KMS-11 (cell line): ENCODE measurements at regions not wholly inside any gene's neighbourhood (a gene's known extent, or its start where the extent isn't known, plus 50 kb on each side); places are given as distances from the start of the nearest gene placed in this dataset.

ENCODE experiments used
- H2AFZ ChIP-seq: fragments of 200-600 bp; sonication (generic); 2 replicates; pipeline ENCODE4 v1.6.1; 2016; ENCODE audit warnings: antibody characterized with exemption, mixed run types, low read depth
- H3K27ac ChIP-seq: fragments of 200-600 bp; sonication (generic); 2 replicates; pipeline ENCODE4 v1.6.1; 2016; ENCODE audit warnings: mild to moderate bottlenecking, mixed run types
- H3K27me3 ChIP-seq: fragments of 200-600 bp; sonication (generic); 2 replicates; pipeline ENCODE4 v1.6.1; 2017; ENCODE audit warnings: mild to moderate bottlenecking, low read depth, mixed run types, moderate library complexity; ENCODE audit not compliant: insufficient read depth
- H3K36me3 ChIP-seq: fragments of 200-600 bp; sonication (generic); 2 replicates; pipeline ENCODE4 v1.6.1; 2017; ENCODE audit warnings: mild to moderate bottlenecking, mixed run types; ENCODE audit not compliant: insufficient read depth
- H3K4me1 ChIP-seq: fragments of 200-600 bp; sonication (generic); 2 replicates; pipeline ENCODE4 v1.6.1; 2016; ENCODE audit warnings: mild to moderate bottlenecking, low read depth, mixed run types; ENCODE audit not compliant: poor library complexity, severe bottlenecking
- H3K4me2 ChIP-seq: fragments of 200-600 bp; sonication (generic); 2 replicates; pipeline ENCODE4 v1.7.0; 2016; ENCODE audit warnings: mild to moderate bottlenecking, mixed run types
- H3K4me3 ChIP-seq: fragments of 200-600 bp; sonication (generic); IDR thresholded peaks from 2 replicates; pipeline ENCODE4 v1.6.1; 2017; ENCODE audit warnings: low read depth, low read length, mixed read lengths; ENCODE audit not compliant: insufficient read depth
- H3K79me2 ChIP-seq: fragments of 200-600 bp; sonication (generic); 2 replicates; pipeline ENCODE4 v1.6.1; 2016; ENCODE audit warnings: low read depth, mixed run types; ENCODE audit not compliant: insufficient read depth
- H3K9ac ChIP-seq: fragments of 200-600 bp; sonication (generic); 2 replicates; pipeline ENCODE4 v1.6.1; 2016; ENCODE audit warnings: mild to moderate bottlenecking, mixed run types
- H4K20me1 ChIP-seq: fragments of 200-600 bp; sonication (generic); 2 replicates; pipeline ENCODE4 v1.6.1; 2016; ENCODE audit warnings: mild to moderate bottlenecking, mixed run types; ENCODE audit not compliant: insufficient read depth
- CTCF ChIP-seq: fragments of 200-600 bp; sonication (generic); conservative IDR thresholded peaks from 2 replicates; pipeline ENCODE4 v1.6.1; 2017; ENCODE audit warnings: low read depth, mild to moderate bottlenecking, antibody characterized with exemption, low read length, moderate library complexity, mixed read lengths

DNA sequence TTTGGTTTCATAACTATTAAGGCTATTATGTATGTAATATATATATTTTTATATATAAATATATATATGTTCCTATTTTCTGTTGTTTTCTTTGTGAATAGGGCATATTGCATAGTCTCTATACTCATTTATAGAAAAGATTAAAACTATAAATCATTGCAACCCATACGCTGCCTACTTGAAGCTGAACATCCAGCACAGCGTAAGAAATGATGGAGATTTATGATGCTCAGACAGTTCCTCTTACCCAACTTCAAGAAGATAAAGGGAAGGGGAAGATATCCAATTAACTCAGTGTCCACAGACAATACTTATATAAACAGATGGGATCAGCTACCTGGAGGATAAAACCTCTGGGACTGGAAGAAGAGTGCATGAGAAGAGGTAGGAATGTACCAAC lies 791.7 kb downstream of the FAM181B start:
- no peaks in the 10 kb centered on the region for H3K36me3 ChIP-seq
- no peak overlapping the region for H3K27ac ChIP-seq
- H2AFZ ChIP-seq, result no peak overlapping the region
- no peak overlapping the region for H3K4me2 ChIP-seq
- H4K20me1 ChIP-seq, result no peaks in the 10 kb centered on the region
- no peaks in the 10 kb centered on the region for H3K4me1 ChIP-seq
- no peaks in the 10 kb centered on the region for H3K79me2 ChIP-seq
- no peak for TF ChIP-seq CTCF
- H3K4me3 ChIP-seq, result no peak overlapping the region
- no peaks in the 10 kb centered on the region for H3K27me3 ChIP-seq
- H3K9ac ChIP-seq, result no peak overlapping the region

GRCh38 chr11:81932303-81932702 lies 801.4 kb downstream of the FAM181B start:
- Histone ChIP-seq H3K9ac (no peak overlapping the region), H3K27me3 (no peaks in the 10 kb centered on the region), H4K20me1 (no peaks in the 10 kb centered on the region), H3K4me2 (no peak overlapping the region), H3K27ac (no peak overlapping the region), H3K36me3 (no peaks in the 10 kb centered on the region), H2AFZ (no peak overlapping the region), H3K79me2 (no peaks in the 10 kb centered on the region), H3K4me1 (no peaks in the 10 kb centered on the region), H3K4me3 (no peak overlapping the region)
- TF ChIP-seq CTCF, result no peak

DNA sequence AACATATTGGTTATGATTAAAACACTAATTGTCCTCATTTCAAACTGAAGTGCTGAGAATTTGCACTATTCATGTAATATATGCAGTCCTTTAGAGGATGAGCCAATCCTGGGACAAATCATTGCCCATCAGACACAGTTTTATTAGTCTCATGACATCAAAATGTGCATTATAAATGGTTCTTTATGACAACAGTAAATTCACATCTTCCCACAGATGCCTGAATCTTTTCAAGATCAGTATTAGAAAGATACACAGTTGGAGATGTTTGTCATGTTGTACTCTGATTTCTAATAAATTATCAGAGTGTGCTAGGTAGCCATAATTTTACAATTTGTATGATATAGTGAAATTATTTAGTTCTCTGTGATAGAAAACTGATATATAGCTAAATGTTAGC lies 813.5 kb downstream of the FAM181B start:
- no peaks in the 10 kb centered on the region for H4K20me1 ChIP-seq
- TF ChIP-seq CTCF, result no peak

GRCh38 chr11:81916451-81916850 lies 817.2 kb downstream of the FAM181B start:
- Histone ChIP-seq H4K20me1 (no peaks in the 10 kb centered on the region), H3K4me3 (no peak overlapping the region), H3K4me2 (no peak overlapping the region), H2AFZ (no peak overlapping the region), H3K27ac (no peak overlapping the region), H3K79me2 (no peaks in the 10 kb centered on the region), H3K27me3 (no peaks in the 10 kb centered on the region), H3K4me1 (no peaks in the 10 kb centered on the region), H3K9ac (no peak overlapping the region), H3K36me3 (no peaks in the 10 kb centered on the region)
- no peak for TF ChIP-seq CTCF

More for the DNA sequence above, 813.5 kb downstream of the FAM181B start:
- H3K36me3 ChIP-seq, result no peaks in the 10 kb centered on the region
- H3K4me3 ChIP-seq, result no peak overlapping the region
- no peaks in the 10 kb centered on the region for H3K27me3 ChIP-seq
- H3K79me2 ChIP-seq, result no peaks in the 10 kb centered on the region
- no peak overlapping the region for H3K27ac ChIP-seq
- H2AFZ ChIP-seq, result no peak overlapping the region
- no peak overlapping the region for H3K9ac ChIP-seq
- H3K4me2 ChIP-seq, result no peak overlapping the region
- H3K4me1 ChIP-seq, result no peaks in the 10 kb centered on the region
